ENCODE measurements at regions not wholly inside any gene's neighbourhood (a gene's known extent, or its start where the extent isn't known, plus 50 kb on each side); places are given as distances from the start of the nearest gene placed in this dataset.

- peak overlapping the region; percentile 12 for H3K27ac ChIP-seq
- DNase-seq (ENCODE audit: low read depth, low spot score): no peak
These were observed 340.4 kb downstream of the USP25 start for GRCh38 chr21:16070207-16070651.

- DNase-seq (ENCODE audit: low read depth, low spot score): no peak
- H3K27ac ChIP-seq: no peak overlapping the region
These were observed 341.3 kb downstream of the USP25 start for GRCh38 chr21:16071092-16071491.

GRCh38 chr21:16071761-16072160 lies 342.0 kb downstream of the USP25 start:
- DNase-seq (ENCODE audit: low read depth, low spot score): no peak
- no peak overlapping the region for H3K27ac ChIP-seq

GRCh38 chr21:16072221-16072620 lies 342.4 kb downstream of the USP25 start:
- no peak for DNase-seq (ENCODE audit: low read depth, low spot score)
- H3K27ac ChIP-seq: no peak overlapping the region

- no peak for DNase-seq (ENCODE audit: low read depth, low spot score)
- H3K27ac ChIP-seq: no peak overlapping the region
These were observed 343.0 kb downstream of the USP25 start for GRCh38 chr21:16072737-16073136.

- DNase-seq (ENCODE audit: low read depth, low spot score): no peak
- H3K27ac ChIP-seq: no peak overlapping the region
These were observed 343.8 kb downstream of the USP25 start for GRCh38 chr21:16073586-16073985.

GRCh38 chr21:16074950-16075489 lies 345.2 kb downstream of the USP25 start:
- no peak for DNase-seq (ENCODE audit: low read depth, low spot score)
- no peak overlapping the region for H3K27ac ChIP-seq

- no peak overlapping the region for H3K27ac ChIP-seq
- DNase-seq (ENCODE audit: low read depth, low spot score): no peak
These were observed 346.0 kb downstream of the USP25 start for GRCh38 chr21:16075649-16076282.

- DNase-seq (ENCODE audit: low read depth, low spot score): no peak
- H3K27ac ChIP-seq: no peak overlapping the region
These were observed 346.7 kb downstream of the USP25 start for GRCh38 chr21:16076465-16076864.

GRCh38 chr21:16078382-16078781 lies 348.6 kb downstream of the USP25 start:
- no peak for DNase-seq (ENCODE audit: low read depth, low spot score)
- no peak overlapping the region for H3K27ac ChIP-seq

- peak; percentile 50 for DNase-seq (ENCODE audit: low read depth, low spot score)
- H3K27ac ChIP-seq: no peak overlapping the region
These were observed 350.0 kb downstream of the USP25 start for GRCh38 chr21:16079830-16080229.

- no peak overlapping the region for H3K27ac ChIP-seq
- DNase-seq (ENCODE audit: low read depth, low spot score): no peak
These were observed 351.5 kb downstream of the USP25 start for GRCh38 chr21:16081304-16081703.

GRCh38 chr21:16082038-16082816 lies 352.4 kb downstream of the USP25 start:
- DNase-seq (ENCODE audit: low read depth, low spot score): no peak

GRCh38 chr21:16084776-16085364 lies 355.1 kb downstream of the USP25 start:
- no peak for DNase-seq (ENCODE audit: low read depth, low spot score)
- no peak overlapping the region for H3K27ac ChIP-seq

More at GRCh38 chr21:16082038-16082816, 352.4 kb downstream of the USP25 start:
- no peak overlapping the region for H3K27ac ChIP-seq

GRCh38 chr21:16085421-16085820 lies 355.6 kb downstream of the USP25 start:
- H3K27ac ChIP-seq: no peak overlapping the region
- DNase-seq (ENCODE audit: low read depth, low spot score): no peak

GRCh38 chr21:16086121-16086520 lies 356.3 kb downstream of the USP25 start:
- DNase-seq (ENCODE audit: low read depth, low spot score): no peak
- no peak overlapping the region for H3K27ac ChIP-seq

- H3K27ac ChIP-seq: no peak overlapping the region
- no peak for DNase-seq (ENCODE audit: low read depth, low spot score)
These were observed 357.2 kb downstream of the USP25 start for GRCh38 chr21:16086936-16087335.

GRCh38 chr21:16087523-16087922 lies 357.7 kb downstream of the USP25 start:
- DNase-seq (ENCODE audit: low read depth, low spot score): no peak
- H3K27ac ChIP-seq: no peak overlapping the region

- no peak for DNase-seq (ENCODE audit: low read depth, low spot score)
- no peak overlapping the region for H3K27ac ChIP-seq
These were observed 358.3 kb downstream of the USP25 start for GRCh38 chr21:16088056-16088455.

GRCh38 chr21:16095005-16095404 lies 365.2 kb downstream of the USP25 start:
- DNase-seq (ENCODE audit: low read depth, low spot score): no peak
- H3K27ac ChIP-seq: no peak overlapping the region

- no peak for DNase-seq (ENCODE audit: low read depth, low spot score)
These were observed 367.2 kb downstream of the USP25 start for GRCh38 chr21:16096988-16097387.

More at GRCh38 chr21:16096988-16097387, 367.2 kb downstream of the USP25 start:
- H3K27ac ChIP-seq: no peak overlapping the region

Measured in epithelial cell of prostate (primary cell).